HL-60 (cell line): ENCODE measurements at regions not wholly inside any gene's neighbourhood (a gene's known extent, or its start where the extent isn't known, plus 50 kb on each side); places are given as distances from the start of the nearest gene placed in this dataset.

Experiments
- DNase-seq, 2 experiments: peaks; one replicate each; pipeline ENCODE4 v3.0.0-alpha.2; 2010 to 2020; ENCODE audit warnings: low read depth in 1 of 2, low spot score in 1 of 2
- H3K27ac ChIP-seq: fragments of 250-450 bp; sonication (Bioruptor Pico); replicated peaks from 2 replicates; pipeline ENCODE4 v1.5.1; 2020; ENCODE audit warnings: mild to moderate bottlenecking, moderate library complexity
- H3K27me3 ChIP-seq: fragments of 250-450 bp; sonication (Bioruptor Pico); 2 replicates; pipeline ENCODE4 v1.5.1; 2021; ENCODE audit warnings: mild to moderate bottlenecking, moderate library complexity; ENCODE audit not compliant: insufficient read depth, poor library complexity, severe bottlenecking
- H3K4me3 ChIP-seq: replicated peaks from 2 replicates; pipeline ENCODE4 v1.5.1; 2011; ENCODE audit warnings: mild to moderate bottlenecking, control low read depth, low read length; ENCODE audit not compliant: insufficient read depth
- GABPA ChIP-seq: IDR thresholded peaks from 2 replicates; pipeline ENCODE4 v1.6.1; 2012; ENCODE audit warnings: low read depth
- POLR2AphosphoS5 ChIP-seq: IDR thresholded peaks from 2 replicates; pipeline ENCODE4 v1.6.1; 2012; ENCODE audit warnings: low read depth
- SPI1 ChIP-seq: IDR thresholded peaks from 2 replicates; pipeline ENCODE4 v1.6.1; 2012; ENCODE audit warnings: low read depth, mild to moderate bottlenecking, borderline replicate concordance
- TF ChIP-seq, protein P1 (sequence below): IDR thresholded peaks from one replicate; pipeline ENCODE4 v1.5.1; 2011; ENCODE audit warnings: low read length, control low read depth, inconsistent platforms; ENCODE audit not compliant: insufficient read depth
- TF ChIP-seq, protein P2 (sequence below): IDR thresholded peaks from 2 replicates; pipeline ENCODE4 v1.6.1; 2012; ENCODE audit warnings: low read depth; ENCODE audit not compliant: insufficient replicate concordance

DNA sequence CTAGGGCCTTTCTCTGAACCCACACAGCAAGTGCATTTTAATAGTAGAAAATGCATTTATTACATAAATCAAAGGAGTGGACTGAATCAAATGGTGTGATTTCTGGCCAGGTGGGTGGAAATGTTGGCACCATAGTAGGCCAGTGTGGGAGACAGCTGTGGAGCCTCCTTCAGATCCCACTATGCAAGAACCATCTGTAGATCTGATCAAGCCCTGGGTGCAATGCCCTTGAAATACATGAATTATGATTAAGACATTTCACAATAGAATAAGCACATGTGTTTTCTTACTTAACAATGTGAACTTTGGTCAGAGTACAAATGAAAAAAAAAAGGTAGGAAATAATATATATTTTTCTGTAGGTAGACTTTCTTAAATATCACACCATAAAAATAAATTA lies 204.3 kb downstream of the PCDH7 start:
- Histone ChIP-seq H3K27ac (no peak overlapping the region), H3K4me3 (no peak overlapping the region), H3K27me3 (no peaks in the 10 kb centered on the region)
- no peak for DNase-seq
- TF ChIP-seq POLR2AphosphoS5 (no peak), SPI1 (no peak), GABPA (no peak)
- TF ChIP-seq, protein P1, sequence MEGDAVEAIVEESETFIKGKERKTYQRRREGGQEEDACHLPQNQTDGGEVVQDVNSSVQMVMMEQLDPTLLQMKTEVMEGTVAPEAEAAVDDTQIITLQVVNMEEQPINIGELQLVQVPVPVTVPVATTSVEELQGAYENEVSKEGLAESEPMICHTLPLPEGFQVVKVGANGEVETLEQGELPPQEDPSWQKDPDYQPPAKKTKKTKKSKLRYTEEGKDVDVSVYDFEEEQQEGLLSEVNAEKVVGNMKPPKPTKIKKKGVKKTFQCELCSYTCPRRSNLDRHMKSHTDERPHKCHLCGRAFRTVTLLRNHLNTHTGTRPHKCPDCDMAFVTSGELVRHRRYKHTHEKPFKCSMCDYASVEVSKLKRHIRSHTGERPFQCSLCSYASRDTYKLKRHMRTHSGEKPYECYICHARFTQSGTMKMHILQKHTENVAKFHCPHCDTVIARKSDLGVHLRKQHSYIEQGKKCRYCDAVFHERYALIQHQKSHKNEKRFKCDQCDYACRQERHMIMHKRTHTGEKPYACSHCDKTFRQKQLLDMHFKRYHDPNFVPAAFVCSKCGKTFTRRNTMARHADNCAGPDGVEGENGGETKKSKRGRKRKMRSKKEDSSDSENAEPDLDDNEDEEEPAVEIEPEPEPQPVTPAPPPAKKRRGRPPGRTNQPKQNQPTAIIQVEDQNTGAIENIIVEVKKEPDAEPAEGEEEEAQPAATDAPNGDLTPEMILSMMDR: no peak
- TF ChIP-seq, protein P2, sequence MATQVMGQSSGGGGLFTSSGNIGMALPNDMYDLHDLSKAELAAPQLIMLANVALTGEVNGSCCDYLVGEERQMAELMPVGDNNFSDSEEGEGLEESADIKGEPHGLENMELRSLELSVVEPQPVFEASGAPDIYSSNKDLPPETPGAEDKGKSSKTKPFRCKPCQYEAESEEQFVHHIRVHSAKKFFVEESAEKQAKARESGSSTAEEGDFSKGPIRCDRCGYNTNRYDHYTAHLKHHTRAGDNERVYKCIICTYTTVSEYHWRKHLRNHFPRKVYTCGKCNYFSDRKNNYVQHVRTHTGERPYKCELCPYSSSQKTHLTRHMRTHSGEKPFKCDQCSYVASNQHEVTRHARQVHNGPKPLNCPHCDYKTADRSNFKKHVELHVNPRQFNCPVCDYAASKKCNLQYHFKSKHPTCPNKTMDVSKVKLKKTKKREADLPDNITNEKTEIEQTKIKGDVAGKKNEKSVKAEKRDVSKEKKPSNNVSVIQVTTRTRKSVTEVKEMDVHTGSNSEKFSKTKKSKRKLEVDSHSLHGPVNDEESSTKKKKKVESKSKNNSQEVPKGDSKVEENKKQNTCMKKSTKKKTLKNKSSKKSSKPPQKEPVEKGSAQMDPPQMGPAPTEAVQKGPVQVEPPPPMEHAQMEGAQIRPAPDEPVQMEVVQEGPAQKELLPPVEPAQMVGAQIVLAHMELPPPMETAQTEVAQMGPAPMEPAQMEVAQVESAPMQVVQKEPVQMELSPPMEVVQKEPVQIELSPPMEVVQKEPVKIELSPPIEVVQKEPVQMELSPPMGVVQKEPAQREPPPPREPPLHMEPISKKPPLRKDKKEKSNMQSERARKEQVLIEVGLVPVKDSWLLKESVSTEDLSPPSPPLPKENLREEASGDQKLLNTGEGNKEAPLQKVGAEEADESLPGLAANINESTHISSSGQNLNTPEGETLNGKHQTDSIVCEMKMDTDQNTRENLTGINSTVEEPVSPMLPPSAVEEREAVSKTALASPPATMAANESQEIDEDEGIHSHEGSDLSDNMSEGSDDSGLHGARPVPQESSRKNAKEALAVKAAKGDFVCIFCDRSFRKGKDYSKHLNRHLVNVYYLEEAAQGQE: no peak

DNA sequence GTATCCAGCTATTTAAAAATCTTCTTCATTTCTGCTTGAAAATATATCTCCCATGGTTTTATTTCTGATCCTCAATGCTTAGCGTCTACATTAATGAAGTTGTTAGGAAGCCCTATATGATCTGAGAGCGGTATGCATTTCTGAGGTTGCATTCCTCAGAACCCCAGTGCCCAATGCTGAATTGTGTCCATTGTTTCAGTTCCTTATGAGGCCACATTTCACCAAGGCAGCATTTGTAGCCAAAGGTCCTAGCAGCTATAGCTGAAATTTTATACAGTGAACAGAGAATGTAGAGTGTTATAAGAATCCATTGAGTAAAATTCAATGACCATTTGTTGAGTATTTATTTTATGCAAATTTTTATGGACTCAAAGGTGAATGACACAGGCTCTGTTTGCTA lies 209.5 kb downstream of the PCDH7 start:
- TF ChIP-seq, protein P1: no peak
- no peak for TF ChIP-seq GABPA
- TF ChIP-seq, protein P2: no peak
- TF ChIP-seq SPI1: no peak
- TF ChIP-seq POLR2AphosphoS5: no peak
- Histone ChIP-seq H3K27me3 (no peaks in the 10 kb centered on the region), H3K27ac (no peak overlapping the region), H3K4me3 (no peak overlapping the region)
- DNase-seq: no peak

DNA sequence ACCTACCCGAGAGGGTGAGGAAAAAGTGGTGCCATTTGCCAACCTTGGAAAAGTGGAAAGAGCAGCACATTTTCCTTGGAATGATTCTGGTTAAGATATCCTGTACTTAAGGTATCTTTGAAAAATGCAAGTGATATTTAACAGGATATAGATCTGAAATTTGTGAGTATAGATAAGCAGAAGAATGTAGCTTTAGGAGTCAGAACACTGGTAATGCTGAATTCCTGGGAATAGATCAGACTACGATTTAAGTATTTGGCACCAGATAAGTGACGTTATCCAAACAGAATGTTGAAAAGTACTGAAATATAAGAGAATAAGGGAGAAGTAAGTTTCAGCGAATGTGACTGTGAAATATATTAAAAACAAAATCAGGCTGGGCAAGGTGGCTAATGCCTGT lies 210.1 kb downstream of the PCDH7 start:
- no peak for TF ChIP-seq POLR2AphosphoS5
- no peak for TF ChIP-seq GABPA
- TF ChIP-seq, protein P1: no peak
- TF ChIP-seq, protein P2: no peak
- TF ChIP-seq SPI1: no peak
- no peak overlapping the region for H3K4me3 ChIP-seq
- no peak for DNase-seq
- no peak overlapping the region for H3K27ac ChIP-seq
- H3K27me3 ChIP-seq: no peaks in the 10 kb centered on the region
